SK-N-SH (cell line): ENCODE measurements at regions not wholly inside any gene's neighbourhood (a gene's known extent, or its start where the extent isn't known, plus 50 kb on each side); places are given as distances from the start of the nearest gene placed in this dataset.

Experiments used
- CTCF ChIA-PET: fragments of 300-600, 350-600 bp; formaldehyde crosslinking; extraction: SDS; loops from one replicate; lab custom pipeline; 2021; lab: Yijun Ruan, JAX
- POLR2A ChIA-PET: fragments of 350-600 bp; sonication (Branson Sonifier 250); formaldehyde crosslinking; extraction: SDS; loops from one replicate; lab custom pipeline; 2020; ENCODE audit warnings: antibody characterized with exemption, inconsistent platforms; lab: Yijun Ruan, JAX
- DNase-seq: peaks from one replicate; pipeline ENCODE4 v3.0.0; 2012
- H2AFZ ChIP-seq: fragments of 200-600 bp; sonication (generic); 2 replicates; pipeline ENCODE4 v1.8.1; 2016; ENCODE audit warnings: antibody characterized with exemption, mild to moderate bottlenecking, low read depth
- H3F3A ChIP-seq: fragments of 200-600 bp; sonication (generic); replicated peaks from 2 replicates; pipeline ENCODE3; 2016; ENCODE audit warnings: antibody characterized with exemption, mild to moderate bottlenecking; ENCODE audit not compliant: insufficient read depth
- H3K27ac ChIP-seq, 2 experiments: fragments of 200-500 bp in 1 of 2; fragments of 200-600 bp in 1 of 2; sonication (Bioruptor generic) in 1 of 2; sonication (generic), shearing (Covaris generic) in 1 of 2; 2 replicates each; pipeline versions ENCODE4 v1.5.1 to v1.6.1; 2014 to 2016; ENCODE audit warnings: low read depth in 2 of 2, inconsistent platforms in 1 of 2, low read length in 1 of 2, mild to moderate bottlenecking in 1 of 2, mixed read lengths in 1 of 2
- H3K27me3 ChIP-seq: fragments of 200-600 bp; sonication (generic), shearing (Covaris generic); 2 replicates; pipeline ENCODE4 v1.6.1; 2016; ENCODE audit warnings: mixed run types; ENCODE audit not compliant: insufficient read depth
- H3K36me3 ChIP-seq, 2 experiments: fragments of 200-500 bp in 1 of 2; fragments of 200-600 bp in 1 of 2; sonication (Bioruptor generic) in 1 of 2; sonication (generic) in 1 of 2; replicated peaks in 1 of 2; 2 replicates each; pipeline versions ENCODE3 to v1.5.1; 2014 to 2016; ENCODE audit warnings: low read length in 1 of 2, mild to moderate bottlenecking in 1 of 2; ENCODE audit not compliant: insufficient read depth in 2 of 2, control insufficient read depth in 1 of 2
- H3K4me1 ChIP-seq, 2 experiments: fragments of 200-500 bp in 1 of 2; fragments of 200-600 bp in 1 of 2; sonication (Bioruptor generic) in 1 of 2; sonication (generic), shearing (Covaris generic) in 1 of 2; 2 replicates each; pipeline versions ENCODE4 v1.5.1 to v1.6.1; 2014 to 2016; ENCODE audit warnings: low read depth in 1 of 2, low read length in 1 of 2, mixed run types in 1 of 2; ENCODE audit not compliant: insufficient read depth in 2 of 2, control insufficient read depth in 1 of 2
- H3K4me2 ChIP-seq: fragments of 200-600 bp; sonication (generic), shearing (Covaris generic); 2 replicates; pipeline ENCODE4 v1.6.1; 2017; ENCODE audit warnings: mixed run types
- H3K4me3 ChIP-seq, 2 experiments: fragments of 200-500 bp in 1 of 2; fragments of 200-600 bp in 1 of 2; sonication (Bioruptor generic) in 1 of 2; sonication (generic), shearing (Covaris generic) in 1 of 2; 2 replicates each; pipeline versions ENCODE4 v1.5.1 to v1.8.1; 2014 to 2016; ENCODE audit warnings: low read depth in 2 of 2, inconsistent platforms in 1 of 2, low read length in 1 of 2, mild to moderate bottlenecking in 1 of 2, mixed read lengths in 1 of 2, moderate library complexity in 1 of 2
- H3K79me2 ChIP-seq: fragments of 200-600 bp; sonication (generic); 2 replicates; pipeline ENCODE4 v1.8.1; 2017; ENCODE audit warnings: mild to moderate bottlenecking; ENCODE audit not compliant: insufficient read depth
- H3K9ac ChIP-seq: fragments of 200-600 bp; sonication (generic); 2 replicates; pipeline ENCODE4 v1.6.1; 2017; ENCODE audit warnings: mixed run types
- H3K9me2 ChIP-seq: fragments of 200-600 bp; sonication (generic); 2 replicates; pipeline ENCODE4 v1.6.1; 2017; ENCODE audit warnings: mixed run types
- H3K9me3 ChIP-seq: fragments of 200-600 bp; sonication (generic); 2 replicates; pipeline ENCODE4 v1.6.1; 2017; ENCODE audit warnings: mixed run types, mild to moderate bottlenecking, moderate library complexity
- H4K20me1 ChIP-seq: fragments of 200-600 bp; sonication (generic); 2 replicates; pipeline ENCODE4 v1.6.1; 2017; ENCODE audit warnings: mild to moderate bottlenecking, mixed run types; ENCODE audit not compliant: insufficient read depth
- CHD2 ChIP-seq: fragments of 150-350 bp; IDR thresholded peaks from 2 replicates; pipeline ENCODE4 v1.6.1; 2018; ENCODE audit warnings: low read length; ENCODE audit not compliant: partially characterized antibody
- ELF1 ChIP-seq: IDR thresholded peaks from 2 replicates; pipeline ENCODE4 v1.4.0; 2012
- EP300 ChIP-seq, 2 experiments: IDR thresholded peaks; 2 replicates each; pipeline versions ENCODE4 v1.4.0 to v1.6.1; 2012; ENCODE audit warnings: borderline replicate concordance in 1 of 2, low read depth in 1 of 2, low read length in 1 of 2
- FOSL2 ChIP-seq: IDR thresholded peaks from 2 replicates; pipeline ENCODE4 v1.4.0; 2012; ENCODE audit warnings: low read depth, mild to moderate bottlenecking, moderate library complexity, borderline replicate concordance
- GATA2 ChIP-seq: sonication (generic); formaldehyde crosslinking; IDR thresholded peaks from 2 replicates; pipeline ENCODE4 v1.5.0; 2020; ENCODE audit warnings: mild to moderate bottlenecking, missing genetic modification reagents
- IRF3 ChIP-seq: fragments of 150-350 bp; IDR thresholded peaks from 2 replicates; pipeline ENCODE4 v1.6.1; 2016; ENCODE audit warnings: mild to moderate bottlenecking, low read depth, low read length
- JUND ChIP-seq: IDR thresholded peaks from 2 replicates; pipeline ENCODE4 v1.4.0; 2012
- MXI1 ChIP-seq: IDR thresholded peaks from 2 replicates; pipeline ENCODE4 v1.6.1; 2012; ENCODE audit warnings: mild to moderate bottlenecking, low read depth, low read length, improper control_type of control experiment
- NRF1 ChIP-seq: IDR thresholded peaks from 2 replicates; pipeline ENCODE4 v1.6.1; 2012; ENCODE audit warnings: low read depth, mild to moderate bottlenecking, low read length
- POLR2AphosphoS5 ChIP-seq: IDR thresholded peaks from 2 replicates; pipeline ENCODE4 v1.6.1; 2012; ENCODE audit warnings: low read depth, low read length
- REST ChIP-seq: IDR thresholded peaks from 2 replicates; pipeline ENCODE4 v1.6.1; 2012; ENCODE audit warnings: mild to moderate bottlenecking, low read depth, low read length, moderate library complexity
- RFX5 ChIP-seq: IDR thresholded peaks from 2 replicates; pipeline ENCODE4 v1.6.1; 2012; ENCODE audit warnings: mild to moderate bottlenecking, improper control_type of control experiment, low read length
- SMC3 ChIP-seq: IDR thresholded peaks from 2 replicates; pipeline ENCODE4 v1.6.1; 2012; ENCODE audit warnings: low read depth, low read length, improper control_type of control experiment
- TAF1 ChIP-seq: IDR thresholded peaks from 2 replicates; pipeline ENCODE4 v1.6.1; 2012; ENCODE audit warnings: low read depth, mild to moderate bottlenecking, low read length, moderate library complexity, borderline replicate concordance
- TEAD4 ChIP-seq: IDR thresholded peaks from 2 replicates; pipeline ENCODE4 v1.4.0; 2012; ENCODE audit warnings: mild to moderate bottlenecking, borderline replicate concordance; ENCODE audit not compliant: insufficient read depth
- USF1 ChIP-seq: IDR thresholded peaks from 2 replicates; pipeline ENCODE4 v1.4.0; 2012; ENCODE audit warnings: low read depth, borderline replicate concordance
- YY1 ChIP-seq: IDR thresholded peaks from 2 replicates; pipeline ENCODE4 v1.4.0; 2012; ENCODE audit warnings: low read depth, mild to moderate bottlenecking
- ZBTB33 ChIP-seq: IDR thresholded peaks from 2 replicates; pipeline ENCODE4 v1.4.0; 2012; ENCODE audit warnings: low read depth, borderline replicate concordance
- WGBS: methylation state at CpG from one replicate; pipeline ENCODE4 v1.1.6; 2017; ENCODE audit warnings: low lambda C conversion rate; 5-methylcytosine and 5-hydroxymethylcytosine counted together

GRCh38 chr4:184281231-184282139 is 63.8 kb upstream of the ENPP6 start (continued):
- TF ChIP-seq ZBTB33 (no peak), CHD2 (no peak), RFX5 (no peak)
- TF ChIP-seq, all 33 proteins: peak for 0

GRCh38 chr4:184280591-184281071 is 63.0 kb upstream of the ENPP6 start:
- ChIA-PET POLR2A (no interaction called here), CTCF (interaction anchor here (1.2 to 4.2 kb wide), 2 partner anchors 16 to 21 kb away, joined by 3 to 20 read pairs; no protein-coding TSS in a partner anchor)
- Histone ChIP-seq H3K36me3 (no peaks in the 10 kb centered on the region), H3K79me2 (no peaks in the 10 kb centered on the region), H4K20me1 (no peaks in the 10 kb centered on the region), H3F3A (no peaks in the 10 kb centered on the region), H3K27me3 (no peaks in the 10 kb centered on the region), H3K4me2 (no peak overlapping the region), H2AFZ (no peak overlapping the region), H3K4me3 (no peak overlapping the region), H3K27ac (no peak overlapping the region), H3K9me3 (no peaks in the 10 kb centered on the region), H3K9me2 (no peaks in the 10 kb centered on the region), H3K9ac (no peak overlapping the region), H3K4me1 (no peaks in the 10 kb centered on the region)
- DNase-seq: no peak
- TF ChIP-seq YY1 (no peak), NRF1 (no peak), MXI1 (no peak), GATA2 (no peak), ZBTB33 (no peak), RFX5 (no peak), TEAD4 (no peak), JUND (no peak), FOSL2 (no peak), ELF1 (no peak), REST (no peak), IRF3 (no peak), USF1 (no peak), SMC3 (no peak), TAF1 (no peak), POLR2AphosphoS5 (no peak), EP300 (IDR thresholded peaks at IDR 0.05; ENCODE audit: borderline replicate concordance in 1 of 2, low read depth in 1 of 2, low read length in 1 of 2) (no peak)
- no CpG with 5 or more reads among the region's 2 CpGs for WGBS
